ENCODE measurements at regions not wholly inside any gene's neighbourhood (a gene's known extent, or its start where the extent isn't known, plus 50 kb on each side); places are given as distances from the start of the nearest gene placed in this dataset.

GRCh38 chr13:56271686-56272085 lies 869.0 kb upstream of the PRR20A start:
- Histone ChIP-seq H3K9me3 (no peaks in the 10 kb centered on the region), H3K4me1 (no peaks in the 10 kb centered on the region), H3K36me3 (no peaks in the 10 kb centered on the region), H3K27me3 (no peaks in the 10 kb centered on the region), H3K27ac (no peak overlapping the region), H3K4me3 (replicated peaks in 1 of 3) (no peak overlapping the region)
- no peak for DNase-seq
- intact Hi-C loops (cut with DNase I), result no loop called here
- TF ChIP-seq, protein P1, sequence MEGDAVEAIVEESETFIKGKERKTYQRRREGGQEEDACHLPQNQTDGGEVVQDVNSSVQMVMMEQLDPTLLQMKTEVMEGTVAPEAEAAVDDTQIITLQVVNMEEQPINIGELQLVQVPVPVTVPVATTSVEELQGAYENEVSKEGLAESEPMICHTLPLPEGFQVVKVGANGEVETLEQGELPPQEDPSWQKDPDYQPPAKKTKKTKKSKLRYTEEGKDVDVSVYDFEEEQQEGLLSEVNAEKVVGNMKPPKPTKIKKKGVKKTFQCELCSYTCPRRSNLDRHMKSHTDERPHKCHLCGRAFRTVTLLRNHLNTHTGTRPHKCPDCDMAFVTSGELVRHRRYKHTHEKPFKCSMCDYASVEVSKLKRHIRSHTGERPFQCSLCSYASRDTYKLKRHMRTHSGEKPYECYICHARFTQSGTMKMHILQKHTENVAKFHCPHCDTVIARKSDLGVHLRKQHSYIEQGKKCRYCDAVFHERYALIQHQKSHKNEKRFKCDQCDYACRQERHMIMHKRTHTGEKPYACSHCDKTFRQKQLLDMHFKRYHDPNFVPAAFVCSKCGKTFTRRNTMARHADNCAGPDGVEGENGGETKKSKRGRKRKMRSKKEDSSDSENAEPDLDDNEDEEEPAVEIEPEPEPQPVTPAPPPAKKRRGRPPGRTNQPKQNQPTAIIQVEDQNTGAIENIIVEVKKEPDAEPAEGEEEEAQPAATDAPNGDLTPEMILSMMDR (IDR thresholded peaks at IDR 0.05), result no peak
- 55 to 64% methylated on average over 1 of the region's 1 CpG for WGBS, 2 donors

GRCh38 chr13:56283262-56283828 lies 857.4 kb upstream of the PRR20A start:
- WGBS, 2 donors, result 60 to 89% methylated on average over 4 of the region's 4 CpGs
- no peak for DNase-seq
- peaks cover 3% of the 10 kb centered on the region for H3K9me3 ChIP-seq
- intact Hi-C loops (cut with DNase I), result no loop called here
- no peaks in the 10 kb centered on the region for H3K4me1 ChIP-seq
- no peaks in the 10 kb centered on the region for H3K27me3 ChIP-seq
- no peak overlapping the region for H3K27ac ChIP-seq
- no peak overlapping the region for H3K4me3 ChIP-seq (replicated peaks in 1 of 3)
- H3K36me3 ChIP-seq, result no peaks in the 10 kb centered on the region
- TF ChIP-seq POLR2A (IDR thresholded peaks at IDR 0.05), result no peak
- TF ChIP-seq, protein P1 (IDR thresholded peaks at IDR 0.05), result no peak

- no peak overlapping the region for H3K4me3 ChIP-seq (replicated peaks in 1 of 3)
- no peaks in the 10 kb centered on the region for H3K27me3 ChIP-seq
- no peak for TF ChIP-seq POLR2A (IDR thresholded peaks at IDR 0.05)
- TF ChIP-seq, protein P1 (IDR thresholded peaks at IDR 0.05), result no peak
- DNase-seq, result no peak
- H3K4me1 ChIP-seq, result no peaks in the 10 kb centered on the region
- intact Hi-C loops (cut with DNase I), result no loop called here
- no peaks in the 10 kb centered on the region for H3K9me3 ChIP-seq
- H3K36me3 ChIP-seq, result no peaks in the 10 kb centered on the region
- H3K27ac ChIP-seq, result no peak overlapping the region
Measured at GRCh38 chr13:56299650-56300049, 841.1 kb upstream of the PRR20A start.

- no peak overlapping the region for H3K27ac ChIP-seq
- H3K9me3 ChIP-seq, result no peaks in the 10 kb centered on the region
- H3K27me3 ChIP-seq, result no peaks in the 10 kb centered on the region
- WGBS, 2 donors, result 48% methylated on average over 3 of the region's 3 CpGs
- no peak overlapping the region for H3K4me3 ChIP-seq (replicated peaks in 1 of 3)
- intact Hi-C loops (cut with DNase I), result no loop called here
- TF ChIP-seq POLR2A (IDR thresholded peaks at IDR 0.05), result no peak
- TF ChIP-seq, protein P1 (IDR thresholded peaks at IDR 0.05), result no peak
- DNase-seq, result no peak
- no peaks in the 10 kb centered on the region for H3K36me3 ChIP-seq
- H3K4me1 ChIP-seq, result no peaks in the 10 kb centered on the region
Measured at GRCh38 chr13:56314765-56315164, 826.0 kb upstream of the PRR20A start.

DNA sequence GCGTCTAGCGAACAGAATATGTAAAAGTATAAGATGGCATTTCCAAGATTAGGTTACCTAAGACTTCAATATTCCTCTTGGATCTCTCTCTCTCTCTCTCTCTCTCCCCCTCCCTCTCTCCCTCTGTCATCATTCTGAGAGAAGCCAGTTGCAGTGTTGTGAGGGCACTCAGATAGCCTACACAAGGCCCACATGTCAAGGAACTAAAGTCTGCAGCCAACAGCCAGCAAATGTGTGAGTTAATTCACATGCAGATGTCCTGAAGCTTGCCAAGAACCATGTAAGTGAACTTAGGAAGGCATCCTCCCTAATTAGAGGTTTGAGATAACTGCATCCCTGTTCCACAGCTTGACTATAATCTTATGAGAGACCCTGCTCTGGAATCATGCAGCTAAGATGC lies 822.9 kb upstream of the PRR20A start:
- intact Hi-C loops (cut with DNase I), result no loop called here
- no peak for TF ChIP-seq POLR2A (IDR thresholded peaks at IDR 0.05)
- TF ChIP-seq, protein P1 (IDR thresholded peaks at IDR 0.05), result no peak
- H3K27ac ChIP-seq, result no peak overlapping the region
- no peaks in the 10 kb centered on the region for H3K36me3 ChIP-seq
- no peak overlapping the region for H3K4me3 ChIP-seq (replicated peaks in 1 of 3)
- no peaks in the 10 kb centered on the region for H3K9me3 ChIP-seq
- DNase-seq, result no peak
- 98 to 100% methylated on average over 2 of the region's 2 CpGs for WGBS, 2 donors
- H3K27me3 ChIP-seq, result no peaks in the 10 kb centered on the region
- no peaks in the 10 kb centered on the region for H3K4me1 ChIP-seq

Data from thyroid gland (tissue), 4 donors.